Daoy (cell line): ENCODE measurements at regions not wholly inside any gene's neighbourhood (a gene's known extent, or its start where the extent isn't known, plus 50 kb on each side); places are given as distances from the start of the nearest gene placed in this dataset.

Experiments
- DNase-seq: peaks from one replicate; pipeline ENCODE4 v3.0.0-alpha.2; 2015; ENCODE audit warnings: low read depth

GRCh38 chr13:73351730-73352129 is 292.9 kb downstream of the KLF5 start:
- DNase-seq: no peak

- peak; percentile 4 for DNase-seq
Measured at GRCh38 chr13:73341748-73342147, 282.9 kb downstream of the KLF5 start.

GRCh38 chr13:73340069-73340468 is 281.3 kb downstream of the KLF5 start:
- DNase-seq: no peak

GRCh38 chr13:73339086-73339485 is 280.3 kb downstream of the KLF5 start:
- no peak for DNase-seq

GRCh38 chr13:73338389-73338788 is 279.6 kb downstream of the KLF5 start:
- DNase-seq: no peak

GRCh38 chr13:73337532-73337931 is 278.7 kb downstream of the KLF5 start:
- no peak for DNase-seq

- DNase-seq: no peak
Measured at GRCh38 chr13:73336773-73337172, 278.0 kb downstream of the KLF5 start.

- DNase-seq: no peak
Measured at GRCh38 chr13:73335944-73336343, 277.1 kb downstream of the KLF5 start.

GRCh38 chr13:73335210-73335609 is 276.4 kb downstream of the KLF5 start:
- DNase-seq: peak; percentile 28

GRCh38 chr13:73334445-73334844 is 275.6 kb downstream of the KLF5 start:
- DNase-seq: no peak

GRCh38 chr13:73331556-73331955 is 272.8 kb downstream of the KLF5 start:
- DNase-seq: no peak

GRCh38 chr13:73329355-73329754 is 270.6 kb downstream of the KLF5 start:
- DNase-seq: no peak

GRCh38 chr13:73327579-73327978 is 268.8 kb downstream of the KLF5 start:
- DNase-seq: no peak

GRCh38 chr13:73325723-73326558 is 267.1 kb downstream of the KLF5 start:
- DNase-seq: no peak

- no peak for DNase-seq
Measured at GRCh38 chr13:73324842-73325722, 266.3 kb downstream of the KLF5 start.

GRCh38 chr13:73323615-73324014 is 264.8 kb downstream of the KLF5 start:
- DNase-seq: no peak

- no peak for DNase-seq
Measured at GRCh38 chr13:73321043-73321442, 262.2 kb downstream of the KLF5 start.

GRCh38 chr13:73317140-73317539 is 258.3 kb downstream of the KLF5 start:
- no peak for DNase-seq

GRCh38 chr13:73310366-73310765 is 251.6 kb downstream of the KLF5 start:
- no peak for DNase-seq

GRCh38 chr13:73307481-73307880 is 248.7 kb downstream of the KLF5 start:
- no peak for DNase-seq

GRCh38 chr13:73306688-73307087 is 247.9 kb downstream of the KLF5 start:
- DNase-seq: no peak

GRCh38 chr13:73304442-73304841 is 245.6 kb downstream of the KLF5 start:
- no peak for DNase-seq

- DNase-seq: peak; percentile 19
Measured at GRCh38 chr13:73303851-73304250, 245.0 kb downstream of the KLF5 start.
